Nephron (organoid): ENCODE measurements at regions not wholly inside any gene's neighbourhood (a gene's known extent, or its start where the extent isn't known, plus 50 kb on each side); places are given as distances from the start of the nearest gene placed in this dataset.

ENCODE experiments used
- H3K27ac Mint-ChIP-seq, 3 experiments: 2 replicates each; pipeline ENCODE4 v1.8.0; 2020; ENCODE audit warnings: mixed read lengths in 3 of 3, mild to moderate bottlenecking in 2 of 3, moderate library complexity in 1 of 3
- H3K27me3 Mint-ChIP-seq: 2 replicates; pipeline ENCODE4 v1.8.0; 2021; ENCODE audit warnings: low read depth, mild to moderate bottlenecking, moderate library complexity, mixed read lengths
- H3K36me3 Mint-ChIP-seq: 2 replicates; pipeline ENCODE4 v1.8.0; 2020; ENCODE audit warnings: low read depth, mixed read lengths
- H3K4me1 Mint-ChIP-seq: 2 replicates; pipeline ENCODE4 v1.8.0; 2020; ENCODE audit warnings: mixed read lengths
- H3K4me3 Mint-ChIP-seq, 3 experiments: 2 replicates each; pipeline ENCODE4 v1.8.0; 2020; ENCODE audit warnings: mild to moderate bottlenecking in 3 of 3, mixed read lengths in 3 of 3, moderate library complexity in 2 of 3
- H3K9me3 Mint-ChIP-seq: 2 replicates; pipeline ENCODE4 v1.8.0; 2020; ENCODE audit warnings: mixed read lengths
- TF ChIP-seq, protein P1 (sequence below), 3 experiments: fragments of 200-600 bp; sonication (generic); IDR thresholded peaks; one replicate each; pipeline ENCODE4 v1.5.0; 2021; ENCODE audit warnings: antibody characterized with exemption in 3 of 3; ENCODE audit not compliant: unreplicated experiment in 3 of 3

DNA sequence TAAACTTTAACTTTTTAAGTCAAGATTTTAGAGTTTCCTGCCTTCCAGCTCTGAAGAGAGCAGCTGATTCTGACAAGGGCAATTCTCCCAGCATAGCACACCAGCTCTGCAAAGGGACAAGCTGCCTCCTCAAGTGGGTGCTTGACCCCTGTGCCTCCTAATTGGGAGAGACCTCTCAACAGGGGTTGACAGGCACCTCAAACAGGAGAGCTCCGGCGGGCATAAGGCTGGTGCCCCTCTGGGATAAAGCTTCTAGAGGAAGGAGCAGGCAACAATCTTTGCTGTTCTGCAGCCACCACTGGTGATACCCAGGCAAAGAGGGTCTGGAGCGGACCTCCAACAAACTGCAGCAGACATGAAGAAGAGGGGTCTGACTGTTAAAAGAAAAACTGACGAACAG is 872.9 kb upstream of the PCDH10 start:
- Mint-ChIP-seq H3K27ac (no peak overlapping the region), H3K27me3 (no peaks in the 10 kb centered on the region), H3K36me3 (no peaks in the 10 kb centered on the region), H3K9me3 (peaks cover 3% of the 10 kb centered on the region), H3K4me1 (no peaks in the 10 kb centered on the region), H3K4me3 (no peak overlapping the region)
- TF ChIP-seq, protein P1, sequence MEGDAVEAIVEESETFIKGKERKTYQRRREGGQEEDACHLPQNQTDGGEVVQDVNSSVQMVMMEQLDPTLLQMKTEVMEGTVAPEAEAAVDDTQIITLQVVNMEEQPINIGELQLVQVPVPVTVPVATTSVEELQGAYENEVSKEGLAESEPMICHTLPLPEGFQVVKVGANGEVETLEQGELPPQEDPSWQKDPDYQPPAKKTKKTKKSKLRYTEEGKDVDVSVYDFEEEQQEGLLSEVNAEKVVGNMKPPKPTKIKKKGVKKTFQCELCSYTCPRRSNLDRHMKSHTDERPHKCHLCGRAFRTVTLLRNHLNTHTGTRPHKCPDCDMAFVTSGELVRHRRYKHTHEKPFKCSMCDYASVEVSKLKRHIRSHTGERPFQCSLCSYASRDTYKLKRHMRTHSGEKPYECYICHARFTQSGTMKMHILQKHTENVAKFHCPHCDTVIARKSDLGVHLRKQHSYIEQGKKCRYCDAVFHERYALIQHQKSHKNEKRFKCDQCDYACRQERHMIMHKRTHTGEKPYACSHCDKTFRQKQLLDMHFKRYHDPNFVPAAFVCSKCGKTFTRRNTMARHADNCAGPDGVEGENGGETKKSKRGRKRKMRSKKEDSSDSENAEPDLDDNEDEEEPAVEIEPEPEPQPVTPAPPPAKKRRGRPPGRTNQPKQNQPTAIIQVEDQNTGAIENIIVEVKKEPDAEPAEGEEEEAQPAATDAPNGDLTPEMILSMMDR (IDR thresholded peaks at IDR 0.05; ENCODE audit: unreplicated experiment in 3 of 3), result no peak

DNA sequence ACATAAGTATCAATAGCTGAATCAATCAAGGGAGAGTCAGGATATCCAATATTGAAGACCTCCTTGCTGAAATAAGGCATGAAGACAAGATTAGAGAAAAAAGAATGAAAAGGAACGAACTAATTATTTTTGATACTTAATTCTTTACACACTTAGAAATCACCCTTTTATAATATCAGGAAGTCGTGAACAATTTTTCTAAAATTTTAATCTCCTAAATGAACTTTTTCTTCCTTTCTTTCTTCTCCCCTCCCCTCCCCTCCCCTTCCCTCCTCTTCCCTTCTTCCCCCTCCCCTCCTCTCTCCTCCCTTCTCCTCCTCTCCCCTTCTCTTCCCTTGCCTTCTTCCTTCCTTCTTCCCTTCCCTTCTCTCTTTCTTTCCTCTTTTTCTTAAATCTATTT is 872.1 kb upstream of the PCDH10 start:
- TF ChIP-seq, protein P1 (IDR thresholded peaks at IDR 0.05; ENCODE audit: unreplicated experiment in 3 of 3), result no peak
- Mint-ChIP-seq H3K9me3 (peaks cover 3% of the 10 kb centered on the region), H3K27me3 (no peaks in the 10 kb centered on the region), H3K36me3 (no peaks in the 10 kb centered on the region), H3K4me3 (no peak overlapping the region), H3K27ac (no peak overlapping the region), H3K4me1 (no peaks in the 10 kb centered on the region)

DNA sequence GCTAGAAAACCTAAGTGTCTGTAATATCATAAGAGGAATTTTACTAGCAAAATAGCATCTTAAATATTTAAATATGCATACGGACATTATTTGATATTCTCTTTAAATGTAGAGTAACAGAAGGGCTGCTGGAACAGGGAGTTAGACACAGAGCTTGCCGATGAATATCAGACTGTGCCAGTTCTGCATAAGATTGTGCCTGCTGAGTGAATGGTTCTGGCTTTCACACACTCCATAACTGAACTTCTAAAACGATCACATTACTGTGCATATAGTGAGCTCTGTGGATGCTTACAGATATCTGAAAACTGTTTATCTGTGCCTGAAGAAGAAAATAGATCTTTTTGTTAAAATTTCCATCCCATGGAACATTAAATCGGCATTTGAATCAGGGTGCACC is 867.4 kb upstream of the PCDH10 start:
- H3K27ac Mint-ChIP-seq, result no peak overlapping the region
- no peaks in the 10 kb centered on the region for H3K27me3 Mint-ChIP-seq
- no peaks in the 10 kb centered on the region for H3K4me1 Mint-ChIP-seq
- peaks cover 5% of the 10 kb centered on the region for H3K9me3 Mint-ChIP-seq
- no peak overlapping the region for H3K4me3 Mint-ChIP-seq
- TF ChIP-seq, protein P1 (IDR thresholded peaks at IDR 0.05; ENCODE audit: unreplicated experiment in 3 of 3), result no peak
- H3K36me3 Mint-ChIP-seq, result no peaks in the 10 kb centered on the region

DNA sequence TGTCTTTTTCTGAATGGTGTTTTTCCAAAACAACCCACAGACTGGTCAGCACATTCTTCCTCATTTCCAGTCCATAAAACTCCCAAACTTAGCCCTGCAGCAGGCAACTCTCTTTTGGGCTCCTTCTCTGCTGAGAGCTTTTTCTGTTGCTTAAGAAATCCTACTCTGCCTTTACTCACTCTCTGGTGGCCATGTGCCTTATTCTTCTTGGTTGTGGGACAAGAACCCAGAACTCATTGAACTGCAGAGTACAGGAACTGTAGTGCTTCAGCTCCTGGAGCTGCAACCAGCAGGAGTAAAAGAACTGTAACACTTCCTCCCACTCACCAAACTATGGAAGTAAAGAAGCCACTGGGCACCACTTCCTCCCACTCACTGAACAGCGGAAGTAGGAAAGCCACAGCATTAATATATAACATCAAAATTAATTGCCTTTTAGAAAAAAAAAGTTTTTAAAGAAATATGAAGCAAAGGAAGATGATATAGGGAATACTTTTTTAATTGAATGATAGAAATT is 864.1 kb upstream of the PCDH10 start:
- Mint-ChIP-seq H3K4me3 (no peak overlapping the region), H3K4me1 (no peaks in the 10 kb centered on the region), H3K27me3 (no peaks in the 10 kb centered on the region), H3K9me3 (peaks cover 8% of the 10 kb centered on the region), H3K36me3 (no peaks in the 10 kb centered on the region), H3K27ac (no peak overlapping the region)
- TF ChIP-seq, protein P1 (IDR thresholded peaks at IDR 0.05; ENCODE audit: unreplicated experiment in 3 of 3), result no peak

DNA sequence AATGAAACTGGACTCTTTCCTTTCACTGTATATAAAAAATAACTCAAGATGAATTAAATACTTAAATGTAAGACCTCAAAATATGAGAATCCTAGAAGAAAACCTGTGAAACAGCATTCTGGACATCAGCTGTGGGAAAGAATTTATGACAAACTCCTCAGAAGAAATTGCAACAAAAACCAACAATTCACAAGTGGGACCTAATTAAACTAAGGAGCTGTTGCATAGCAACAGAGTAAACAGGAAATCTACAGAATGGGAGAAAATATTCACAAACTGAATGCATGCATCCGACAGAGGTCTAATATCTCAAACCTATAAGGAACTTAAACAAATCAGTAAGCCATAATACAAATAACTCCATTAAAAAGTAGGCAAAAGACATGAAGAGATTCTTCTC is 851.7 kb upstream of the PCDH10 start:
- H3K27ac Mint-ChIP-seq, result no peak overlapping the region
- TF ChIP-seq, protein P1 (IDR thresholded peaks at IDR 0.05; ENCODE audit: unreplicated experiment in 3 of 3), result no peak
- no peaks in the 10 kb centered on the region for H3K9me3 Mint-ChIP-seq
- H3K27me3 Mint-ChIP-seq, result no peaks in the 10 kb centered on the region
- no peaks in the 10 kb centered on the region for H3K36me3 Mint-ChIP-seq
- H3K4me1 Mint-ChIP-seq, result peaks cover 5% of the 10 kb centered on the region
- H3K4me3 Mint-ChIP-seq, result no peak overlapping the region

DNA sequence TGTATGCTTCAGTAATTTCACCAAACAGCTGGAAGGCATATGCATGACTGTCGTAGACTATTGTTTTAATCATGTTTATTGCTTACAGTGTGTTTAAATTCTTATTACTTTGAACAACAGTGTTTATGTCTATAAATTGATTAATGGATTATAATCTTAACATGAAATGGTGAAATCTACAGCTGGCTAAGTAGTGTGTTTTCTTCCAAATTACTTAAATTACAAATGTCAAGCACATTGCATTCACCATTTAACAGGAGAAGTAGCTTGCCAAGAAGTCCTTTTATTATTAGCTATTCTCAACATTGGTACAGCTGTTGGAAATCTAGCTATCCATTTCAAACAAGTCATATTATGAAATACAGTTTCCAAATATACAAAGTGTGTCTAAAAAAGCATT is 849.3 kb upstream of the PCDH10 start:
- TF ChIP-seq, protein P1 (IDR thresholded peaks at IDR 0.05; ENCODE audit: unreplicated experiment in 3 of 3), result no peak
- Mint-ChIP-seq H3K27me3 (no peaks in the 10 kb centered on the region), H3K36me3 (no peaks in the 10 kb centered on the region), H3K4me3 (no peak overlapping the region), H3K4me1 (peaks cover 11% of the 10 kb centered on the region), H3K27ac (no peak overlapping the region), H3K9me3 (no peaks in the 10 kb centered on the region)
